Stomach (tissue), 8 donors: ENCODE measurements at regions not wholly inside any gene's neighbourhood (a gene's known extent, or its start where the extent isn't known, plus 50 kb on each side); places are given as distances from the start of the nearest gene placed in this dataset.
"Not testable (repeated sequence)": the region's sequence is repeated elsewhere in the genome, so short reads cannot be mapped to it uniquely, and the experiment has no call there.

ENCODE experiments used
- DNase-seq, 2 donors: peaks; one replicate each; pipeline versions ENCODE4 v3.0.0 to v3.0.0-alpha.2; 2013 to 2019
- H3K27ac ChIP-seq, 5 donors: fragments of 200-600 bp in 4 of 5; sonication (generic) in 4 of 5; one replicate each; pipeline ENCODE4 v1.5.1; 2013 to 2019; ENCODE audit warnings: mild to moderate bottlenecking in 1 of 5, moderate library complexity in 1 of 5
- H3K27me3 ChIP-seq, 3 donors: fragments of 200-600 bp; sonication (generic); one replicate each; pipeline ENCODE4 v1.5.1; 2017 to 2019; ENCODE audit warnings: mixed run types in 1 of 3
- H3K36me3 ChIP-seq, 4 donors: fragments of 200-600 bp; sonication (generic); 1 replicate in 3 of 4; 2 replicates in 1 of 4; pipeline ENCODE4 v1.5.1; 2016 to 2019
- H3K4me1 ChIP-seq, 4 donors: fragments of 200-600 bp; sonication (generic); one replicate each; pipeline ENCODE4 v1.5.1; 2016 to 2019
- H3K4me3 ChIP-seq, 4 donors: fragments of 200-600 bp; sonication (generic) in 3 of 4; one replicate each; pipeline ENCODE4 v1.5.1; 2016 to 2019; ENCODE audit warnings: mild to moderate bottlenecking in 1 of 4
- H3K9me3 ChIP-seq, 4 donors: fragments of 200-600 bp; sonication (generic); one replicate each; pipeline ENCODE4 v1.5.1; 2016 to 2019
- CTCF ChIP-seq, 7 experiments: fragments of 450-650 bp in 4 of 7; fragments of 200-600 bp in 3 of 7; sonication (generic) in 3 of 7; IDR thresholded peaks; one replicate each; pipeline ENCODE4 v1.5.1; 2016 to 2019; ENCODE audit warnings: antibody characterized with exemption in 7 of 7, control low read depth in 2 of 7, mild to moderate bottlenecking in 1 of 7
- EP300 ChIP-seq: sonication (generic); formaldehyde crosslinking; IDR thresholded peaks from one replicate; pipeline ENCODE4 v1.6.1; 2017; ENCODE audit warnings: antibody characterized with exemption
- POLR2A ChIP-seq, 4 donors: fragments of 450-650 bp; IDR thresholded peaks; one replicate each; pipeline ENCODE4 v1.6.1; 2016; ENCODE audit warnings: antibody characterized with exemption in 4 of 4, control low read depth in 2 of 4, mild to moderate bottlenecking in 1 of 4, moderate library complexity in 1 of 4
- POLR2AphosphoS5 ChIP-seq, 3 donors: sonication (generic); formaldehyde crosslinking; IDR thresholded peaks; one replicate each; pipeline ENCODE4 v1.6.1; 2016; ENCODE audit warnings: antibody characterized with exemption in 3 of 3
- whole genome bisulfite sequencing, 5 donors: extraction: QIAGEN DNeasy Blood & Tissue Kit in 3 of 5; methylation state at CpG; one replicate each; pipeline versions ENCODE4 v1.1.5 to v1.1.7; 2013 to 2018; 5-methylcytosine and 5-hydroxymethylcytosine counted together
- intact Hi-C: fragments of 100-400 bp; cut with DNase I; formaldehyde crosslinking; loops from one replicate; pipeline ENCODE4 v1.15.1; 2023; ENCODE audit warnings: low total_unique reads
- donor health status: healthy with polysubstance abuse.
- donor health status: Bipolar disorder and iron deficiency.
- donor health status: healthy.

GRCh38 chr1:193438312-193438711, 251.9 kb upstream of the B3GALT2 start:
- H3K27ac ChIP-seq = no peak overlapping the region
- intact Hi-C loops = no loop called here
- TF ChIP-seq EP300 = no peak
- no peak for TF ChIP-seq POLR2A (IDR thresholded peaks at IDR 0.05)
- TF ChIP-seq POLR2AphosphoS5 (IDR thresholded peaks at IDR 0.05) = no peak
- no peak for TF ChIP-seq CTCF (IDR thresholded peaks at IDR 0.05)
- no peak for DNase-seq
- H3K27me3 ChIP-seq = no peaks in the 10 kb centered on the region
- 78 to 90% (median 89%) methylated on average over 2 of the region's 2 CpGs for WGBS, 5 donors
- H3K9me3 ChIP-seq = peaks cover 0 to 15% (median 6%) of the 10 kb centered on the region in 4 donors
- H3K4me1 ChIP-seq = no peaks in the 10 kb centered on the region
- H3K4me3 ChIP-seq = no peak overlapping the region
- no peaks in the 10 kb centered on the region for H3K36me3 ChIP-seq

- TF ChIP-seq POLR2A (IDR thresholded peaks at IDR 0.05) = no peak
- no peak for TF ChIP-seq POLR2AphosphoS5 (IDR thresholded peaks at IDR 0.05)
- TF ChIP-seq EP300 = no peak
- no peak for TF ChIP-seq CTCF (IDR thresholded peaks at IDR 0.05)
- intact Hi-C loops = no loop called here
- DNase-seq = no peak
- Histone ChIP-seq H3K4me1 (no peaks in the 10 kb centered on the region), H3K9me3 (peaks cover 0 to 20% (median 11%) of the 10 kb centered on the region in 4 donors), H3K27me3 (no peaks in the 10 kb centered on the region), H3K36me3 (no peaks in the 10 kb centered on the region), H3K27ac (no peak overlapping the region), H3K4me3 (no peak overlapping the region)
Measured at GRCh38 chr1:193437785-193438184, 251.4 kb upstream of the B3GALT2 start.

GRCh38 chr1:193437333-193437732, 250.9 kb upstream of the B3GALT2 start:
- DNase-seq, H3K36me3 ChIP-seq, intact Hi-C loops, H3K27ac ChIP-seq, H3K4me1 ChIP-seq, H3K4me3 ChIP-seq, H3K27me3 ChIP-seq: not testable (repeated sequence)
- 89 to 100% (median 95%) methylated on average over 2 to 19 of the region's 19 CpGs for WGBS, 5 donors
- H3K9me3 ChIP-seq = peaks cover 0 to 24% (median 15%) of the 10 kb centered on the region in 4 donors

GRCh38 chr1:193435781-193436180, 249.4 kb upstream of the B3GALT2 start:
- Histone ChIP-seq H3K27ac (no peak overlapping the region), H3K9me3 (peaks cover 0 to 24% (median 15%) of the 10 kb centered on the region in 4 donors), H3K4me1 (no peaks in the 10 kb centered on the region), H3K4me3 (no peak overlapping the region), H3K27me3 (no peaks in the 10 kb centered on the region), H3K36me3 (no peaks in the 10 kb centered on the region)
- DNase-seq = no peak
- TF ChIP-seq POLR2AphosphoS5 (IDR thresholded peaks at IDR 0.05) = no peak
- TF ChIP-seq EP300 = no peak
- TF ChIP-seq POLR2A (IDR thresholded peaks at IDR 0.05) = no peak
- TF ChIP-seq CTCF (IDR thresholded peaks at IDR 0.05) = no peak
- WGBS, 5 donors = 74 to 88% (median 84%) methylated on average over 1 of the region's 1 CpG
- intact Hi-C loops = no loop called here

DNA sequence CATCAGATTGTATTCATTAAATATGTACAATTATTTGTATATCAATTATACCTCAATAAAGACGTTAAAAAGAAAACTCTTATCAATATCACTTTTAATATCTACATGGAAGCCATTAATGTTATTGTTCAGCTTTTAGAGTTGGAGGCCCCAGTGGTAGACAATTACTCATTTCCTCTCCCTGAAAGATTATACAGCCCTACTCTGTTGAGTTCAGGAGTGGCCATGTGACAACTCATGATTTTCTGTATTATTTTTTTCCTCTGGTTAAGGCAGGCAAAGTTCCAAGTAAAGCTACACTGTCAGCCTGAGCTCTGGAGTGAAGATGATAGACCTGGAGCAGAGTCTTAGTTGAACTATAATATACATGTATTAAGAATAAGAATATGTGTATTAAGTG, 247.9 kb upstream of the B3GALT2 start:
- H3K36me3 ChIP-seq = no peaks in the 10 kb centered on the region
- TF ChIP-seq POLR2A (IDR thresholded peaks at IDR 0.05) (no peak), POLR2AphosphoS5 (IDR thresholded peaks at IDR 0.05) (no peak), EP300 (no peak), CTCF (IDR thresholded peaks at IDR 0.05) (no peak)
- no peak overlapping the region for H3K27ac ChIP-seq
- H3K9me3 ChIP-seq = peaks cover 0 to 24% (median 15%) of the 10 kb centered on the region in 4 donors
- intact Hi-C loops = no loop called here
- H3K4me3 ChIP-seq = no peak overlapping the region
- no peaks in the 10 kb centered on the region for H3K27me3 ChIP-seq
- 78 to 86% (median 79%) methylated on average over 1 of the region's 1 CpG for WGBS, 5 donors
- DNase-seq = no peak
- no peaks in the 10 kb centered on the region for H3K4me1 ChIP-seq
